ENCODE measurements at regions not wholly inside any gene's neighbourhood (a gene's known extent, or its start where the extent isn't known, plus 50 kb on each side); places are given as distances from the start of the nearest gene placed in this dataset.

DNA sequence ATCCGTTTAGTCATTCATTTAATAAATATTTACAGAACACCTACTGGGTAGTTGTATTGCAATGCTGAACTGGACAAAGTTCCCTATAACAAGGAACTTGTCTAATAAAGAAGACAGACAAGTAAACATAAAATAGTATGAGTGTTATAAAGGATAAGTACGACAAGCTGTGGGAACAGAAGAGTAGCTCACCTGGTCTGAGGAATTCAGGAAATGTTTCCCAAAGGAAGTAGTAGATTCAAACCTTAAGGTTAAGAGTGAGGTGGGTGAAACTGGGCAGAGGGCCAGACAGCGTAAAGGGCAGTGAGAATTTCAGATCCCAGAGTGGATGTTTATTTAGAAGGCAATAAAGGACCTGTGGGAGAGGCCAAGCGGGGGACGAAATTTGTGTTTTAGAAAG is 72.3 kb upstream of the CD2AP start:
- Histone ChIP-seq H3F3A (ENCODE audit: control insufficient read depth, insufficient read depth) (no peaks in the 10 kb centered on the region), H3K4me3 (ENCODE audit: low read length) (no peak overlapping the region), H3K9me3 (ENCODE audit: control insufficient read depth, insufficient read depth, low read length) (no peaks in the 10 kb centered on the region), H4K20me1 (ENCODE audit: control insufficient read depth, insufficient read depth, low read depth, low read length) (no peaks in the 10 kb centered on the region), H3K27me3 (ENCODE audit: control insufficient read depth, low read length) (no peaks in the 10 kb centered on the region), H3K79me2 (ENCODE audit: control insufficient read depth, low read length) (no peaks in the 10 kb centered on the region), H3K4me2 (ENCODE audit: low read length) (no peak overlapping the region), H3K27ac (ENCODE audit: low read depth, low read length) (no peak overlapping the region), H3K36me3 (ENCODE audit: control insufficient read depth, low read length) (no peaks in the 10 kb centered on the region), H3K4me1 (ENCODE audit: control insufficient read depth, low read length) (no peaks in the 10 kb centered on the region), H3K9me2 (replicated peaks; ENCODE audit: control insufficient read depth, low read length) (no peaks in the 10 kb centered on the region)
- TF ChIP-seq EZH2phosphoT487 (IDR thresholded peaks at IDR 0.05; ENCODE audit: borderline replicate concordance, low read length), result no peak
- TF ChIP-seq, protein P1, sequence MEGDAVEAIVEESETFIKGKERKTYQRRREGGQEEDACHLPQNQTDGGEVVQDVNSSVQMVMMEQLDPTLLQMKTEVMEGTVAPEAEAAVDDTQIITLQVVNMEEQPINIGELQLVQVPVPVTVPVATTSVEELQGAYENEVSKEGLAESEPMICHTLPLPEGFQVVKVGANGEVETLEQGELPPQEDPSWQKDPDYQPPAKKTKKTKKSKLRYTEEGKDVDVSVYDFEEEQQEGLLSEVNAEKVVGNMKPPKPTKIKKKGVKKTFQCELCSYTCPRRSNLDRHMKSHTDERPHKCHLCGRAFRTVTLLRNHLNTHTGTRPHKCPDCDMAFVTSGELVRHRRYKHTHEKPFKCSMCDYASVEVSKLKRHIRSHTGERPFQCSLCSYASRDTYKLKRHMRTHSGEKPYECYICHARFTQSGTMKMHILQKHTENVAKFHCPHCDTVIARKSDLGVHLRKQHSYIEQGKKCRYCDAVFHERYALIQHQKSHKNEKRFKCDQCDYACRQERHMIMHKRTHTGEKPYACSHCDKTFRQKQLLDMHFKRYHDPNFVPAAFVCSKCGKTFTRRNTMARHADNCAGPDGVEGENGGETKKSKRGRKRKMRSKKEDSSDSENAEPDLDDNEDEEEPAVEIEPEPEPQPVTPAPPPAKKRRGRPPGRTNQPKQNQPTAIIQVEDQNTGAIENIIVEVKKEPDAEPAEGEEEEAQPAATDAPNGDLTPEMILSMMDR (IDR thresholded peaks at IDR 0.05; ENCODE audit: low read depth, low read length, poor library complexity, severe bottlenecking), result no peak

DNA sequence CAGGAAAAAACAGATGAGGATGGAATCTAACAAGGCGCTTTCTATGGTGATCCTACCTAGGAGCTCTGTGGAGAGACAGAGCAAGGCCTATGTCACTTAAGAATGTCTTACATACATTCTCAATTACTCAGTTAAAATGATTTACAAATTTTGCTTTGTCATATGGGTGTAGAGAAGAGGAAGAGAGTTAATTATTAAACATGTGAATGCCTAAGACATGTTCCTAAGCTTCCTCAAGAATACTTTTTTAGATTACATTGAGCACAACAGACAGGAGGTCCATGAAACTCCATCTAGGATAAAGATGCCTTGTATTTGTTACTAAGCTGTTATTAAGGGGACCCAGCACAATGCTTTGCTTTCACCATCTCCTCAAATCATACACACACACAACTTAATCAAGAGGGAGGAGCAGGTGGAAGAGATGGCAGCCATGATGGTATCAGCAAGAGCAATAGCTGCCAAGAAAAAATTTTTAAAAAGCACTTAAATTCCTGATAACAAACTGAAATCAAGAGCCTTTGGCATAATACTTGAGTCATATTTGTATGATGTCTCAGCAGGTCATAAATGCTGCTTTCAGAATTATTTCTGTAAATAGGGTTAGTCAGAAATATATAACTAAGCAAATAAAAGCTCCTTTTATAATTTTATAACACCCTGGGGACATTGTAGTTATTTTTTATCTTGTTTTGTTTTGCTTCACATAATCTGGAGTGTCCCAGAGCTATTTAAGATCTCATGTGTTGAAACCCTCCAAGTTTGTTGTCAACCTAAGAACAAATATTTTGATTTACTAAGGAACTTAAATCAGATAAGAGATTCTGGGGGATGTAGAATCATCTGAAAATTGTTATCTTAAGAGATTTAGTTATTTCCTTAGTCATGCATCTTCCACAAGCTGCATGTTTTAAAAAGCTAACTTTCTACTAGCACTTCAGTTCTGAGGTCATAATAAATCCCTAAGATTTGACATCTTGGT is 70.0 kb upstream of the CD2AP start:
- H3K4me2 ChIP-seq (ENCODE audit: low read length), result no peak overlapping the region
- no peaks in the 10 kb centered on the region for H3K9me3 ChIP-seq (ENCODE audit: control insufficient read depth, insufficient read depth, low read length)
- TF ChIP-seq, protein P1 (IDR thresholded peaks at IDR 0.05; ENCODE audit: low read depth, low read length, poor library complexity, severe bottlenecking), result no peak
- TF ChIP-seq EZH2phosphoT487 (IDR thresholded peaks at IDR 0.05; ENCODE audit: borderline replicate concordance, low read length), result no peak
- no peaks in the 10 kb centered on the region for H3K9me2 ChIP-seq (replicated peaks; ENCODE audit: control insufficient read depth, low read length)
- no peak overlapping the region for H3K27ac ChIP-seq (ENCODE audit: low read depth, low read length)
- no peaks in the 10 kb centered on the region for H3K4me1 ChIP-seq (ENCODE audit: control insufficient read depth, low read length)
- H3K79me2 ChIP-seq (ENCODE audit: control insufficient read depth, low read length), result no peaks in the 10 kb centered on the region
- 0 out of 2 replicates have a peak, but pooled peaks cover 2% of the 10 kb centered on the region for H3K27me3 ChIP-seq (ENCODE audit: control insufficient read depth, low read length)
- no peaks in the 10 kb centered on the region for H3F3A ChIP-seq (ENCODE audit: control insufficient read depth, insufficient read depth)
- H4K20me1 ChIP-seq (ENCODE audit: control insufficient read depth, insufficient read depth, low read depth, low read length), result no peaks in the 10 kb centered on the region
- H3K36me3 ChIP-seq (ENCODE audit: control insufficient read depth, low read length), result no peaks in the 10 kb centered on the region
- H3K4me3 ChIP-seq (ENCODE audit: low read length), result no peak overlapping the region

DNA sequence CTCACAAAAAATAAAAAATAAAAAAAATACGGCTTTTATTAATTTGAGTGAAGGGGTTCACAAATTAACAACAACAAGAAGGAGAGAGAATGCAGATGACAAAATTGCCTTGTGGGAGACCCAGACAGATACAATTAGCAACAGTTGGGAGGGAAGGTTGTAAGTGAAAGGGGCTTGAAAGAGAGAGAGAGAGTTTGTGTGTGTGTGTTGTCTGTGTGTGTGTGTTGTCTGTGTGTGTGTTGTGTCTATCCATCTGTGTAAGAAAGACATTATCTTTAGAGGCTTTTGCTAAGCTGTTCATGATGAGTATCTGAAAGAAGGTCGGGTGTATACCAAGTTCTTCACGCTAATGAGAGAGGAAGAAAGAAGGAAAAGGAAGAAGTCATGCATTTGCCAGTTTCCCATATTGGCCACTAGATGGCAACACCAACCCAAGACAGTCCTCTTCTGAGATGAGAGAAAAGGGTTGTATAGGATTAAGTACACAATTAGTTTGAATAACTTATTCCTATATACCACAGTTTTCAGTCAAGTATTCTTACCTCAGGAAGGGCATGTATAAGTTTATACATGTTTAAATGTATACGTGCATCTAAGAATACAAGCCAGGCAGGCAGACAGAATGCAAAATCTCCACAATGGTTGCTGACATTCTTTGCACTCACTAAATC is 63.7 kb upstream of the CD2AP start:
- Histone ChIP-seq H3K79me2 (ENCODE audit: control insufficient read depth, low read length) (no peaks in the 10 kb centered on the region), H3F3A (ENCODE audit: control insufficient read depth, insufficient read depth) (no peaks in the 10 kb centered on the region), H3K27me3 (ENCODE audit: control insufficient read depth, low read length) (0 out of 2 replicates have a peak, but pooled peaks cover 2% of the 10 kb centered on the region), H3K9me3 (ENCODE audit: control insufficient read depth, insufficient read depth, low read length) (no peaks in the 10 kb centered on the region), H3K9me2 (replicated peaks; ENCODE audit: control insufficient read depth, low read length) (no peaks in the 10 kb centered on the region), H4K20me1 (ENCODE audit: control insufficient read depth, insufficient read depth, low read depth, low read length) (no peaks in the 10 kb centered on the region), H3K27ac (ENCODE audit: low read depth, low read length) (no peak overlapping the region), H3K4me1 (ENCODE audit: control insufficient read depth, low read length) (peaks cover 17% of the 10 kb centered on the region), H3K36me3 (ENCODE audit: control insufficient read depth, low read length) (no peaks in the 10 kb centered on the region), H3K4me2 (ENCODE audit: low read length) (peak overlapping the region; percentile 80), H3K4me3 (ENCODE audit: low read length) (peak overlapping the region; percentile 59)
- no peak for TF ChIP-seq EZH2phosphoT487 (IDR thresholded peaks at IDR 0.05; ENCODE audit: borderline replicate concordance, low read length)
- TF ChIP-seq, protein P1 (IDR thresholded peaks at IDR 0.05; ENCODE audit: low read depth, low read length, poor library complexity, severe bottlenecking), result peak; percentile 95

Measured in DOHH2 (cell line).